ENCODE measurements at regions not wholly inside any gene's neighbourhood (a gene's known extent, or its start where the extent isn't known, plus 50 kb on each side); places are given as distances from the start of the nearest gene placed in this dataset.

- TF ChIP-seq ZFP37 (tag by site-specific recombination; IDR thresholded peaks at IDR 0.05): no peak
Measured at GRCh38 chr12:67107235-67107634, 161.9 kb upstream of the CAND1 start (continued).

GRCh38 chr12:67107751-67108269, 161.3 kb upstream of the CAND1 start:
- Histone ChIP-seq H3K4me1 (ENCODE audit: control insufficient read depth, insufficient read depth, low read length) (no peaks in the 10 kb centered on the region; the same call in 1 of the 2 replicates), H3K4me3 (ENCODE audit: low read depth, low read length) (no peak overlapping the region), H3K9me3 (ENCODE audit: control insufficient read depth, insufficient read depth, low read depth, low read length) (no peaks in the 10 kb centered on the region), H3K36me3 (ENCODE audit: control insufficient read depth in 2 of 2, insufficient read depth in 1 of 2, low read length in 2 of 2) (no peaks in the 10 kb centered on the region), H3K27ac (ENCODE audit: extremely low read depth, low read depth, low read length) (no peak overlapping the region)
- POLR2A ChIA-PET: no interaction called here
- CTCF ChIA-PET: interaction anchor here (0.6 kb wide), 1 partner anchor 55 kb away, joined by 3 read pairs; no protein-coding TSS in a partner anchor
- peak; percentile 40; the same call in 1 of the 2 replicates for TF ChIP-seq ZNF549 (tag by site-specific recombination; IDR thresholded peaks at IDR 0.05)
- TF ChIP-seq ATF2 (tag by site-specific recombination; IDR thresholded peaks at IDR 0.05; ENCODE audit: low read depth): no peak
- no peak for TF ChIP-seq ZNF660 (tag by site-specific recombination; IDR thresholded peaks at IDR 0.05)
- no peak for TF ChIP-seq ZBTB21 (tag by site-specific recombination; IDR thresholded peaks at IDR 0.05)
- no peak for TF ChIP-seq ZNF654 (tag by site-specific recombination; IDR thresholded peaks at IDR 0.05; ENCODE audit: low read depth)
- TF ChIP-seq ZNF391 (tag by site-specific recombination; IDR thresholded peaks at IDR 0.05; ENCODE audit: borderline replicate concordance, low read depth): no peak
- TF ChIP-seq ZNF311 (tag by site-specific recombination; IDR thresholded peaks at IDR 0.05; ENCODE audit: borderline replicate concordance): no peak
- TF ChIP-seq ZBTB44 (tag by site-specific recombination; IDR thresholded peaks at IDR 0.05): peak; percentile 30; the same call in 1 of the 2 replicates
- TF ChIP-seq ZNF555 (tag by site-specific recombination; conservative IDR thresholded peaks at IDR 0.05): no peak
- TF ChIP-seq ZNF24 (tag by site-specific recombination; IDR thresholded peaks at IDR 0.05): no peak
- no peak for TF ChIP-seq SP3 (tag by site-specific recombination; IDR thresholded peaks at IDR 0.05)
- TF ChIP-seq EGR2 (tag by site-specific recombination; IDR thresholded peaks at IDR 0.05; ENCODE audit: low read depth): no peak
- no peak for TF ChIP-seq ZNF23 (tag by site-specific recombination; IDR thresholded peaks at IDR 0.05; ENCODE audit: borderline replicate concordance)
- peak; percentile 42; the same call in 1 of the 2 replicates for TF ChIP-seq ZNF677 (tag by site-specific recombination; IDR thresholded peaks at IDR 0.05)
- TF ChIP-seq ZNF449 (tag by site-specific recombination; IDR thresholded peaks at IDR 0.05): no peak
- TF ChIP-seq ZNF114 (tag by site-specific recombination; IDR thresholded peaks at IDR 0.05): no peak
- no peak for TF ChIP-seq WT1 (tag by site-specific recombination; IDR thresholded peaks at IDR 0.05)
- no peak for TF ChIP-seq ZNF248 (tag by site-specific recombination; IDR thresholded peaks at IDR 0.05)
- no peak for TF ChIP-seq ZNF530 (tag by site-specific recombination; IDR thresholded peaks at IDR 0.05; ENCODE audit: low read depth)
- TF ChIP-seq ZNF184 (tag by site-specific recombination; IDR thresholded peaks at IDR 0.05): 0 out of 2 replicates have a peak, but pooled peaks have one; percentile 43
- TF ChIP-seq ZNF626 (tag by site-specific recombination; IDR thresholded peaks at IDR 0.05): 0 out of 2 replicates have a peak, but pooled peaks have one; percentile 45
- TF ChIP-seq ZNF112 (tag by site-specific recombination; IDR thresholded peaks at IDR 0.05): 0 out of 2 replicates have a peak, but pooled peaks have one; percentile 56
- no peak for TF ChIP-seq ZNF518A (tag by site-specific recombination; conservative IDR thresholded peaks at IDR 0.05; ENCODE audit: low read depth)
- TF ChIP-seq TCF7L2 (IDR thresholded peaks at IDR 0.05; ENCODE audit: borderline replicate concordance, low read depth, low read length): no peak
